Transverse colon (tissue), 4 donors: ENCODE measurements at regions not wholly inside any gene's neighbourhood (a gene's known extent, or its start where the extent isn't known, plus 50 kb on each side); places are given as distances from the start of the nearest gene placed in this dataset.
"Not testable (repeated sequence)": the region's sequence is repeated elsewhere in the genome, so short reads cannot be mapped to it uniquely, and the experiment has no call there.

Experiments used
- DNase-seq: peaks from one replicate; pipeline ENCODE4 v3.0.0-alpha.2; 2019
- H3K27ac ChIP-seq, 4 donors: fragments of 200-600 bp; sonication (generic); 2 replicates each; pipeline ENCODE4 v1.5.1; 2016 to 2018; ENCODE audit warnings: inconsistent platforms in 4 of 4
- H3K27me3 ChIP-seq: fragments of 200-600 bp; sonication (generic); 2 replicates; pipeline ENCODE4 v1.5.1; 2017; ENCODE audit warnings: inconsistent platforms
- H3K36me3 ChIP-seq, 4 donors: fragments of 200-600 bp; sonication (generic); 2 replicates each; pipeline ENCODE4 v1.5.1; 2017 to 2019; ENCODE audit warnings: inconsistent platforms in 4 of 4
- H3K4me1 ChIP-seq, 4 donors: fragments of 200-600 bp; sonication (generic); 2 replicates each; pipeline ENCODE4 v1.5.1; 2017 to 2020; ENCODE audit warnings: inconsistent platforms in 4 of 4
- H3K4me3 ChIP-seq, 4 donors: fragments of 200-600 bp; sonication (generic); 1 replicate in 1 of 4; 2 replicates in 3 of 4; pipeline versions ENCODE4 v1.5.1 to v1.6.1; 2017 to 2019; ENCODE audit warnings: inconsistent platforms in 4 of 4
- H3K9me3 ChIP-seq, 2 donors: fragments of 200-600 bp; sonication (generic); 2 replicates each; pipeline ENCODE4 v1.5.1; 2017 to 2019; ENCODE audit warnings: inconsistent platforms in 2 of 2
- EP300 ChIP-seq: sonication (generic); formaldehyde crosslinking; IDR thresholded peaks from one replicate; pipeline ENCODE4 v1.6.1; 2017; ENCODE audit warnings: antibody characterized with exemption, low read depth
- POLR2A ChIP-seq: fragments of 450-650 bp; IDR thresholded peaks from one replicate; pipeline ENCODE4 v1.6.1; 2016; ENCODE audit warnings: antibody characterized with exemption, mild to moderate bottlenecking, moderate library complexity
- POLR2AphosphoS5 ChIP-seq, 3 donors: sonication (generic); formaldehyde crosslinking; IDR thresholded peaks; one replicate each; pipeline ENCODE4 v1.6.1; 2016; ENCODE audit warnings: antibody characterized with exemption in 3 of 3
- WGBS, 2 donors: methylation state at CpG; one replicate each; pipeline ENCODE4 v1.1.5; 2018; ENCODE audit warnings: low coverage in 1 of 2; 5-methylcytosine and 5-hydroxymethylcytosine counted together
- in situ Hi-C, 4 donors: fragments of 200-750 bp; cut with MboI; loops; one replicate each; pipeline versions ENCODE4 v1.15.0 to v1.15.1; 2017; ENCODE audit warnings: low sequenced_read_pairs in 3 of 4, low pct_ligation_motif_present in 1 of 4, low pct_unique_long_range_greater_than_20kb in 1 of 4
- intact Hi-C: fragments of 100-400 bp; cut with DNase I; formaldehyde crosslinking; loops from one replicate; pipeline ENCODE4 v1.15.1; 2023; ENCODE audit warnings: low total_unique reads
- TF ChIP-seq, protein P1 (sequence below), 5 experiments: fragments of 200-600 bp in 3 of 5; fragments of 450-650 bp in 2 of 5; sonication (generic) in 3 of 5; IDR thresholded peaks; 1 replicate in 2 of 5; 2 replicates in 3 of 5; pipeline ENCODE4 v1.5.1; 2016 to 2017; ENCODE audit warnings: antibody characterized with exemption in 5 of 5, inconsistent platforms in 3 of 5, mild to moderate bottlenecking in 2 of 5, moderate library complexity in 1 of 5

GRCh38 chr5:91288118-91288916 lies 94.8 kb downstream of the ARRDC3 start:
- DNase-seq: no peak

GRCh38 chr5:91285062-91285461 lies 98.1 kb downstream of the ARRDC3 start:
- H3K9me3 ChIP-seq, H3K27ac ChIP-seq, H3K36me3 ChIP-seq, H3K4me3 ChIP-seq, H3K27me3 ChIP-seq, DNase-seq, intact Hi-C loops: not testable (repeated sequence)
- peaks cover 4 to 29% (median 13%) of the 10 kb centered on the region in 4 donors for H3K4me1 ChIP-seq
- WGBS, 2 donors: 87 to 93% methylated on average over 4 of the region's 4 CpGs
- in situ Hi-C loops: loop anchor here in 2 of 4 donors (10.0 to 25.0 kb wide), 2 partner anchors 100 to 173 kb away; partner anchors contain the start of gene ARRDC3 (in 1 of the 2)

More at GRCh38 chr5:91288118-91288916, 94.8 kb downstream of the ARRDC3 start:
- Histone ChIP-seq H3K9me3 (no peaks in the 10 kb centered on the region), H3K27me3 (no peaks in the 10 kb centered on the region), H3K4me1 (peaks cover 0 to 27% (median 10%) of the 10 kb centered on the region in 4 donors), H3K4me3 (no peak overlapping the region), H3K27ac (peak overlapping the region; percentile 53 to 68 (median 54)), H3K36me3 (no peaks in the 10 kb centered on the region)
- in situ Hi-C loops: loop anchor here in 2 of 4 donors (10.0 to 25.0 kb wide), 2 partner anchors 96 to 176 kb away; partner anchors contain the start of gene ARRDC3 (in 1 of the 2)
- intact Hi-C loops: no loop called here
- whole genome bisulfite sequencing, 2 donors: 48 to 61% methylated on average over 2 to 3 of the region's 3 CpGs
- peak in 1 of 3 donors; percentile 28 for TF ChIP-seq POLR2AphosphoS5 (IDR thresholded peaks at IDR 0.05)
- no peak for TF ChIP-seq EP300
- TF ChIP-seq, protein P1, sequence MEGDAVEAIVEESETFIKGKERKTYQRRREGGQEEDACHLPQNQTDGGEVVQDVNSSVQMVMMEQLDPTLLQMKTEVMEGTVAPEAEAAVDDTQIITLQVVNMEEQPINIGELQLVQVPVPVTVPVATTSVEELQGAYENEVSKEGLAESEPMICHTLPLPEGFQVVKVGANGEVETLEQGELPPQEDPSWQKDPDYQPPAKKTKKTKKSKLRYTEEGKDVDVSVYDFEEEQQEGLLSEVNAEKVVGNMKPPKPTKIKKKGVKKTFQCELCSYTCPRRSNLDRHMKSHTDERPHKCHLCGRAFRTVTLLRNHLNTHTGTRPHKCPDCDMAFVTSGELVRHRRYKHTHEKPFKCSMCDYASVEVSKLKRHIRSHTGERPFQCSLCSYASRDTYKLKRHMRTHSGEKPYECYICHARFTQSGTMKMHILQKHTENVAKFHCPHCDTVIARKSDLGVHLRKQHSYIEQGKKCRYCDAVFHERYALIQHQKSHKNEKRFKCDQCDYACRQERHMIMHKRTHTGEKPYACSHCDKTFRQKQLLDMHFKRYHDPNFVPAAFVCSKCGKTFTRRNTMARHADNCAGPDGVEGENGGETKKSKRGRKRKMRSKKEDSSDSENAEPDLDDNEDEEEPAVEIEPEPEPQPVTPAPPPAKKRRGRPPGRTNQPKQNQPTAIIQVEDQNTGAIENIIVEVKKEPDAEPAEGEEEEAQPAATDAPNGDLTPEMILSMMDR (IDR thresholded peaks at IDR 0.05): no peak
- no peak for TF ChIP-seq POLR2A

DNA sequence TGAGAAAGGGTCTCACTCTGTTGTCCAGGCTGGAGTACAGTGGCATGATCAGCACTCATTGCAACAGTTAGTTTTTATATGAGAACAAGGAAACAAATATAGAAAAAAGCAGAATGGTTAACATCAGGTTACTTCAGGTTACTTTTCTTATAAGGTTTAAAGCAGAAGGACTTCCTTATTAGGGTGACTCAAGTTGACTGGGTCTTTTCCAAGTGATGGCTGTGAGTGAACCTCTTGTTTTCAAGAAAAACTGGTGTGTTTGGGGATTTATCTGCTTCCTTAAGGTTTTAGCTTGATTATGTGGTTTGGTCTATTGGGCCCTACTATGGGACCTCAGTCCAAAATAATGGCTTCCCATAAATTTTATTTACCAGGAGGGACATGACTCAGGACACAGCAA lies 99.2 kb downstream of the ARRDC3 start:
- in situ Hi-C loops: loop anchor here in 2 of 4 donors (10.0 to 25.0 kb wide), 2 partner anchors 101 to 172 kb away; partner anchors contain the start of gene ARRDC3 (in 1 of the 2)
- H3K9me3 ChIP-seq: no peaks in the 10 kb centered on the region
- no peaks in the 10 kb centered on the region for H3K27me3 ChIP-seq
- no peaks in the 10 kb centered on the region for H3K36me3 ChIP-seq
- H3K4me3 ChIP-seq: no peak overlapping the region
- H3K27ac ChIP-seq: peak overlapping the region; percentile 14 to 59 (median 28)
- DNase-seq: no peak
- TF ChIP-seq POLR2A (no peak), EP300 (no peak), POLR2AphosphoS5 (IDR thresholded peaks at IDR 0.05) (peak in 1 of 3 donors; percentile 16)
- TF ChIP-seq, protein P1 (IDR thresholded peaks at IDR 0.05): no peak
- H3K4me1 ChIP-seq: peaks cover 4 to 29% (median 14%) of the 10 kb centered on the region in 4 donors
- intact Hi-C loops: no loop called here

GRCh38 chr5:91283326-91283725 lies 99.8 kb downstream of the ARRDC3 start:
- H3K4me1 ChIP-seq: peaks cover 4 to 23% (median 13%) of the 10 kb centered on the region in 4 donors
- TF ChIP-seq EP300: no peak
- no peak for TF ChIP-seq POLR2AphosphoS5 (IDR thresholded peaks at IDR 0.05)
- TF ChIP-seq, protein P1 (IDR thresholded peaks at IDR 0.05): no peak
- TF ChIP-seq POLR2A: no peak
- 77 to 80% methylated on average over 2 to 4 of the region's 4 CpGs for WGBS, 2 donors
- H3K4me3 ChIP-seq: no peak overlapping the region
- intact Hi-C loops (no loop called here), in situ Hi-C loops (loop anchor here in 2 of 4 donors (10.0 to 25.0 kb wide), 2 partner anchors 101 to 171 kb away; partner anchors contain the start of gene ARRDC3 (in 1 of the 2))
- H3K9me3 ChIP-seq: no peaks in the 10 kb centered on the region
- no peak for DNase-seq
- H3K27ac ChIP-seq: peak overlapping the region in 3 of 4 donors; percentile 14 to 59 (median 37)
- no peaks in the 10 kb centered on the region for H3K36me3 ChIP-seq
- no peaks in the 10 kb centered on the region for H3K27me3 ChIP-seq
